ENCODE measurements at regions not wholly inside any gene's neighbourhood (a gene's known extent, or its start where the extent isn't known, plus 50 kb on each side); places are given as distances from the start of the nearest gene placed in this dataset.

- no peak for DNase-seq (ENCODE audit: low spot score)
Observed at GRCh38 chr5:57561231-57561842, 78.7 kb upstream of the ACTBL2 start.

- no peak for DNase-seq (ENCODE audit: low spot score)
Observed at GRCh38 chr5:57559110-57559635, 76.6 kb upstream of the ACTBL2 start.

- DNase-seq (ENCODE audit: low spot score): no peak
Observed at GRCh38 chr5:57552033-57552432, 69.4 kb upstream of the ACTBL2 start.

GRCh38 chr5:57551251-57551650 lies 68.6 kb upstream of the ACTBL2 start:
- DNase-seq (ENCODE audit: low spot score): no peak

GRCh38 chr5:57550132-57550531 lies 67.5 kb upstream of the ACTBL2 start:
- DNase-seq (ENCODE audit: low spot score): no peak

GRCh38 chr5:57549566-57549965 lies 67.0 kb upstream of the ACTBL2 start:
- no peak for DNase-seq (ENCODE audit: low spot score)

GRCh38 chr5:57540823-57541222 lies 58.2 kb upstream of the ACTBL2 start:
- DNase-seq (ENCODE audit: low spot score): no peak

- DNase-seq (ENCODE audit: low spot score): no peak
Observed at GRCh38 chr5:57539281-57539701, 56.7 kb upstream of the ACTBL2 start.

- DNase-seq (ENCODE audit: low spot score): no peak
Observed at GRCh38 chr5:57538341-57538955, 55.8 kb upstream of the ACTBL2 start.

GRCh38 chr5:57537811-57538210 lies 55.2 kb upstream of the ACTBL2 start:
- DNase-seq (ENCODE audit: low spot score): no peak

- no peak for DNase-seq (ENCODE audit: low spot score)
Observed at GRCh38 chr5:57532513-57533497, 50.2 kb upstream of the ACTBL2 start.
